Endothelial cell of hepatic sinusoid (primary cell): ENCODE measurements at regions not wholly inside any gene's neighbourhood (a gene's known extent, or its start where the extent isn't known, plus 50 kb on each side); places are given as distances from the start of the nearest gene placed in this dataset.

Experiments used
- in situ Hi-C: cut with HindIII; loops from 2 replicates; pipeline ENCODE4 v1.10.0; 2017; ENCODE audit warnings: low sequenced_read_pairs

DNA sequence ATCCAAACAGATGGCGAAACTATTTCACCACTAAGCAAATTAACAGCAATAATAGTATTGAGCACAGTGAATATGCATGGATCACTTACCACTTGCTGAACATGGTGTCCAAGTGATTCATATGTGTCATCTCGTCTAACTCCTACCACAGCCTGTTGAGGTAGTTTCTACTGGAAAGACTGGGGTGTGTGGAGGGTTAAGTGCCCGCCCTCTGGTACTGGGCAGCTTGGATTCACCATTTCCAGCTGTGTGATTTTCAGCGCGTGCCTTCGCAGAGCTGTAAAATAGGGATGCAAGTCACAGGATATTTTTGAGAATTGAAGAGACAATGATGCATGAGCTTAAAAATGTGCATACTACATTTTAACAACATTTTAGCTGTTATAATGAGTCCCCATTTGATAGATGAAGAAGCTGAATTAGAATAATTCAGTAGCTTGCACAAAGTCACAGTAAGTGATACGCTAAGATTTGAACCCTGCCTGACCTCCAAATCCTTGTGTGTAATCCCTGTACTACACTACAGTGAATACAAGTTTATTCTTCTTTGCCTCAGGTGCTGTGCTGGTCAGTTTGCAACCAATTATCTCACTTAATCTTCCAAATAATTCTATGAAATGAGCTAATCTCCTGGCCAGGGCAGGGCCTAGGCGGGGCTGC, 75.2 kb upstream of the SIX2 start:
- in situ Hi-C loops = no loop called here

DNA sequence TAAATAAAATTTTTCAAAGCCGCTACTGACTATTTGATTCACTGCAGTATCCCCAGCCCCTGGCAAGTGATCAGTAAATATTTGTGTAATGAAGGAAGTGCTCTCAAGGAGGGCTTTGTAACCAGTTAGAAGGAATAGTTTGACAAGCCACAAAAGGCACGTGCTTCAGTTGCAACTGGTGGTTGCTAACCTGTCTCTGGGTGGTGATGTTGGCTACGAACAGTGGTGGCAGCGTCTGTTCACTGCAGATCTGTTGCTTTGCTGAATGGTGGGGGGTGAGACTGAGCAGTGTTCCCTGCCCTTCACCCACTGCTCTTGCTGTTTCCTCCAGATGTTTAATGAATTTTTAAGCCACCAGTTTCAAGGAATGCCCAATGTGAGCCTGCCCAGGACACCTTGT, 73.9 kb upstream of the SIX2 start:
- in situ Hi-C loops = no loop called here

DNA sequence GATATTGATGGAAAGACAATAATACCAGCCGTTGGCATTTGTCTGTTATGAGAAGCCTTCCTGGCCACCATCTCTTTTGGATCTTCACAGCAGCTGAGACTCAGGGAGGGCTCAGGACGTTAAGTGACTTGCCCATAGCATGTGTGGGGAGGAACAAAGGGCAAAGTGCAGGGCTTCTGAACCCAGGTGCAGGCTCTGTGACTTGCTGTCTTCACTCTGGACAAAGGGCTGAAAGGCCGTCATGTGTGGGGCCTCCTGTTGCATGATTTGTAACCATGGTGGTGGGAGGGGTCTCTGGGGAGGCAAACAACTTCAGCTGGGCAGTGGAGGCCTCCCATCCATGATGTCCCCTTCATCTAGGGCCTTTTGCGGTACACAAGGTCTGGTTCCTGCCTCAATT, 65.5 kb upstream of the SIX2 start:
- in situ Hi-C loops = no loop called here

DNA sequence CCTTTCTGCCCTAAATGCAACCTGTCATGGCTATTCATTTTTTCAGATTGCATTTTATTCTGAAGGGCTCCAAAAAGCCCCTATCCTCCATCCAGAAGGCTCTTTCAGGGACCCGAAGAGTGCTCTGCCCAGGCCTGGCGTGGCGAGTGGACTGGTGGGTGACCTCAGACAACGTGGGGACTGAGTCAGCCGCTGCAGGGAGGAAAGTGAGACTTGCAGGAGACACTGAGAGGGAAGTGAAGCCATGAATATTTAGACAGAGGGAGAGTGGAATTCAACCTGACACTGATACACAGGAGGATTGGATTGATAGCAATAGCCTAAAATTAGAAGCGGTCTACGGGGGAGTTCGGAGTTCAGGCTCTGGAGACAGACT, 63.6 kb upstream of the SIX2 start:
- in situ Hi-C loops = no loop called here

DNA sequence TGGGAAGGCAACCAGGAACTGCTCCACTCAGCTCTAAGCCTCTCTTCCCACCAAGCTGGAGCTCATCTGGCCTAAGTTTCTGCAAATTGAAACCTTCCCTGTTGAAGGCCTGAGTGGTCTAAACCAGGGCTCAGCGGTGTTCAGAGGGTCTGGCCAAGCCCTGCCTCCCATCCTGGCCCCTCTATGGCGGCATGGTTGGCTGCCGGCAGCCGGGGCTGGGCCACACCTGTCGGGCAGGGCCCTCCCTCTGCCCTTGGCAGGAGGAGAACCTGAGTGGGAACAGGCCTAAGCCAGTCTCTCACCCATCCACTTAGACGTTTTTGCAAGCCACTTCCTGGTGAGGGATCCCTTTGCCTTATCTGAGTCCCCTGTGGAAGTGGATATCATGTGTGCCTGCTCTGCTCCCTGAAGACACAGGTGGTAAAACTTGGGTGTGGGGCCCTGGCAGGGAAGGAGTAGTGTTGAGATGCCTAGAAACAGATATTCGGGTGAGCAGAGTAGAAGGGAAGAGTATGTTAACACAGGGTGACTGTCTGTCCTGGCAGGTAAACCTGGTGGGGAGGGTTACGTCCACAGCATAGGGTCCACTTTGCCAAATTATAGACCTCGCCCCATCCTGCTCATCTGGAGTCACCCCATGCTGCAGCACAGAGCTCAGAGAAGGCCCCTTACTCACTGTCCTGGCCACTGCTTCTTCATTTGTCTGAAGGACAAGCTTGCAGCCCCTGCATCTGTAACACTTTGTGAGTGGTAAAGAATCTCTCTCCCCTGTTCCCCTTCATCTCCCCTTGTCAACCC, 63.0 kb upstream of the SIX2 start:
- in situ Hi-C loops = no loop called here

DNA sequence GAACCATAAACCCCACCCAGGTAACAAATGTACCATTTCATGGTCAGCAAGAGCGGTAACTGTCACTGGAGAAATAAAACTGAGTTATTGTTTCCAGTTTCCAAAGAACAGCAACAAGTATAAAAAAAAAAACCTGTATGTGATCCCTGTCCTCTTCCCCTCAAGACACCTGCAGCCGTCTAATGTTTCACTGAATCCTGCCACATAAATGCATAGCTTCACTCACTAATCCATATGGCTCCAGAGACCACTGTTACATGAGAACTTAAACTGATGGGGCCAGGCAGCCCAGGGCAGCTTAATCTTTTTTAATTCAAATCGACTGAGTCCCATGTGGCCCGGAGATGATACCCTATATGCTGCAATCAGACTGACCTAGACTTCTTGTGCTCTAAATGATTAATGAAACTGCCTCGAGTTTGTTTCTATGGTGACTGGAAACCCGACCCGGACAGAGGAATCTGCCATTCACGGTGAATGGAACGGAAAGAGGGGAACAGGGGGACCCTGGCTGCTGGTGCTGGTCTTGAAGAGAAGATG, 60.9 kb upstream of the SIX2 start:
- in situ Hi-C loops = no loop called here

DNA sequence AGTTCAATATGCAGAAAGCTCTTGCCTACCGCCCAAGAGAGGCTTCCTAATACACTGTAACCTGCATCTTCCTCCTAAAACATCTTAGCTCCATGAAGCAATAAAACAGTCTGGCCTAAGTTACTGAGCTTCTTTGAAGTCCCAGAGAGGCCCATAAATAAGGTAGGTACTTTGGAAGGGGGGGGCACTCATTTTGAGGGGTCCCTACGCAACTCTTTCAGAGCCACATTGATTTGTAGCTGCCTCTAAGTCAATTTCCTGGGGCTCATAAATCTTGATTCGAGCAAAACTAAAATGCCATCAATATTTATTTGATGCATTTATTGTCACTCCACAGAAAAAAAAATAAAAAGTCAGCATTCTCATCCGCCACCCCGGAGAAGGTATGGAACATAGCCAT, 60.4 kb upstream of the SIX2 start:
- in situ Hi-C loops = no loop called here

DNA sequence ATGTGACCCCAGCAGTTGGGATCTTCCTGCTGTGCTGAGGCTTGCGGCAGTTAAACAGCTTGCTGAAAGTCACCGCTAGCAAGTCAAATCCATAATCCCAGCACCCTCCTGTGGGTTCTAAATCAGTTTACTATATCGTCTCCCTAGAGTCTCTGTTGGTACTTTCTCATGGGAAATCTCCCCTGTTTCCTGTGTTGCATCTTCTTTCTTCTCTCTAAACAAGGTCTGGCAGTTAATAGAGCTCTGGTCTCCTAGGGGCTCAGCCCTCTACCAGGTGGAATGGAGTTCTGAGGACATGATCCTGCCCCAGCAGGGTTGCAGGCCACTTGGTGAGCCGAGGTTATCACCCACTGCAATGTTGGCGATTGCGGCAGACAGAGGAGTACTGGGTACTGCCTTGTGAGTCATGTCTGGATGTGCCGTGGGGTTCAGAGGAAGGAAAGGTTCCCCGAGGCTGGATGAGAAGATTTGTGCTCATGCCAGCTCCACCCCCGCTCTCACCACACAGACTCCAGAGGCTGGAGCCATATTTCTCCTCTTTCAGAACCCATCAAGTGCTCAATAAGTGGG, 59.4 kb upstream of the SIX2 start:
- in situ Hi-C loops = no loop called here

DNA sequence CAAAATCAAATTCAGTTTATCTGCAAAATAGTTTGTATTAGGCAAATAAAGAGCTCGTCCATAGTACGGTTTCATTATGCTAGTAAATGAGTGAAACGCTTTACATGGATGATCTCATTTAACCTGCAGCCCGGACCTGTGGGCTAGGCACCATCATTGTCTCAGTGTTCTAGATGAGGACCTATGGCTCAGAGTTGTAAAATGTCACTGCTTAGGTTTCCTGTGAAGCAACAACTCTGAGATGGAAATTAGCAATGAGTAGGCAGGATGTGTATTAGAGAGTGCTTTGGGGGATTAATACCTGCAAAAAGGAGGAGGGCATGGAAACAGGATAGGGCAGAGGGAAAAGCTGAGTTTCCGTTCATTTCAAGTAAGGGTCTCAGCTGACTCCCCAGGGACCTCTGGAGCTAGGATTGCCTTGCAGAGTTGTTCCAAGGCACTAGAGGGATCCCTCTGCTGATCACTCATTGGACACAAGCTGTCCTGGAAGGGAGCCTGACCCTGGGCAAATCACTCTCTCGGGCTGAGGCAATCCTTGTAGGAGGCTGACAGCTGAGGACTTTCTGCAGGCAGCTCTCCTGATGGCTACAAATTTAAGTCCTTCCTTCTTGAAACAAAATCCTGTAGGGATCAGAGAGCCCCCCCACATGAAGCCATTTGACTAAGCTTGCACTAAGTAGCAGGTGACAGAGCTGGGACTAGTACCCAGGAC, 58.8 kb upstream of the SIX2 start:
- in situ Hi-C loops = no loop called here
